ENCODE measurements at regions not wholly inside any gene's neighbourhood (a gene's known extent, or its start where the extent isn't known, plus 50 kb on each side); places are given as distances from the start of the nearest gene placed in this dataset.

DNA sequence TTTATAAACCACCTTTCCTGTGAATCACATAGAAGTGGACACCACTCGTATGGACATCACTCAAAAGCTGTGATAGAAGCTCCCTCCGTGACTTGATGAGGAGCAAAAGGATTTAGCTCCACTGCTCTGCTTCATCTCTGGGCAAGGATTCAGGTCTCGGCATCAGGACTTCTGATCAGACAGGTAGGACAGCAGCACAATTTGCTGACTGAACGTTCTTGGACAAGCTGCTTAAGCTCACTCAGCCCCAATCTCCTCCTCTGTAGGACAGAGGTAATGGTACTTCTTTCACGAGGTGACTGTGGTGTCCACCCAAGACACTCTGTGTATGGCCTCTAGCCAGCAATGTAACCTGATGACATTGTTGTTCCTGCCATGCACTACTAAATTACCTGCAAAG, 122.6 kb upstream of the AJAP1 start:
- TF ChIP-seq, protein P1, sequence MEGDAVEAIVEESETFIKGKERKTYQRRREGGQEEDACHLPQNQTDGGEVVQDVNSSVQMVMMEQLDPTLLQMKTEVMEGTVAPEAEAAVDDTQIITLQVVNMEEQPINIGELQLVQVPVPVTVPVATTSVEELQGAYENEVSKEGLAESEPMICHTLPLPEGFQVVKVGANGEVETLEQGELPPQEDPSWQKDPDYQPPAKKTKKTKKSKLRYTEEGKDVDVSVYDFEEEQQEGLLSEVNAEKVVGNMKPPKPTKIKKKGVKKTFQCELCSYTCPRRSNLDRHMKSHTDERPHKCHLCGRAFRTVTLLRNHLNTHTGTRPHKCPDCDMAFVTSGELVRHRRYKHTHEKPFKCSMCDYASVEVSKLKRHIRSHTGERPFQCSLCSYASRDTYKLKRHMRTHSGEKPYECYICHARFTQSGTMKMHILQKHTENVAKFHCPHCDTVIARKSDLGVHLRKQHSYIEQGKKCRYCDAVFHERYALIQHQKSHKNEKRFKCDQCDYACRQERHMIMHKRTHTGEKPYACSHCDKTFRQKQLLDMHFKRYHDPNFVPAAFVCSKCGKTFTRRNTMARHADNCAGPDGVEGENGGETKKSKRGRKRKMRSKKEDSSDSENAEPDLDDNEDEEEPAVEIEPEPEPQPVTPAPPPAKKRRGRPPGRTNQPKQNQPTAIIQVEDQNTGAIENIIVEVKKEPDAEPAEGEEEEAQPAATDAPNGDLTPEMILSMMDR (IDR thresholded peaks at IDR 0.05) = no peak
- TF ChIP-seq EP300 (IDR thresholded peaks at IDR 0.05) = no peak
- TF ChIP-seq POLR2A (IDR thresholded peaks at IDR 0.05; ENCODE audit: low read depth) = no peak
